Endothelial cell (in vitro differentiated cells): ENCODE measurements at regions not wholly inside any gene's neighbourhood (a gene's known extent, or its start where the extent isn't known, plus 50 kb on each side); places are given as distances from the start of the nearest gene placed in this dataset.

ENCODE experiments used
- DNase-seq: peaks from one replicate; pipeline ENCODE4 v3.0.0; 2021; ENCODE audit warnings: low spot score
- H3K27ac Mint-ChIP-seq: one replicate; pipeline ENCODE4 v1.8.0; 2021; ENCODE audit warnings: mixed read lengths, inconsistent platforms; ENCODE audit not compliant: unreplicated experiment
- H3K27me3 Mint-ChIP-seq: one replicate; pipeline ENCODE4 v1.8.0; 2021; ENCODE audit warnings: mild to moderate bottlenecking, moderate library complexity, mixed read lengths, inconsistent platforms; ENCODE audit not compliant: unreplicated experiment
- H3K36me3 Mint-ChIP-seq: one replicate; pipeline ENCODE4 v1.8.0; 2021; ENCODE audit warnings: mild to moderate bottlenecking, low read depth, mixed read lengths, inconsistent platforms; ENCODE audit not compliant: unreplicated experiment
- H3K4me1 Mint-ChIP-seq: one replicate; pipeline ENCODE4 v1.8.0; 2021; ENCODE audit warnings: mild to moderate bottlenecking, mixed read lengths, inconsistent platforms; ENCODE audit not compliant: unreplicated experiment
- H3K4me3 Mint-ChIP-seq: one replicate; pipeline ENCODE4 v1.8.0; 2021; ENCODE audit warnings: mild to moderate bottlenecking, mixed read lengths, inconsistent platforms; ENCODE audit not compliant: unreplicated experiment
- H3K9me3 Mint-ChIP-seq: one replicate; pipeline ENCODE4 v1.8.0; 2021; ENCODE audit warnings: mixed read lengths, inconsistent platforms; ENCODE audit not compliant: unreplicated experiment
- CTCF ChIP-seq: fragments of 200-600 bp; sonication (generic); IDR thresholded peaks from one replicate; pipeline ENCODE4 v1.5.0; 2021; ENCODE audit warnings: antibody characterized with exemption; ENCODE audit not compliant: unreplicated experiment

- no peaks in the 10 kb centered on the region for H3K36me3 Mint-ChIP-seq
- H3K27ac Mint-ChIP-seq = no peak overlapping the region
- no peak for TF ChIP-seq CTCF
- DNase-seq = peak; percentile 4
- no peaks in the 10 kb centered on the region for H3K9me3 Mint-ChIP-seq
- peaks cover 3% of the 10 kb centered on the region for H3K27me3 Mint-ChIP-seq
- H3K4me3 Mint-ChIP-seq = peak overlapping the region; percentile 37
- H3K4me1 Mint-ChIP-seq = no peaks in the 10 kb centered on the region
Observed at GRCh38 chr13:22696433-22696832, 484.3 kb upstream of the SGCG start.

GRCh38 chr13:22698467-22698866 lies 482.3 kb upstream of the SGCG start:
- no peak overlapping the region for H3K4me3 Mint-ChIP-seq
- no peaks in the 10 kb centered on the region for H3K4me1 Mint-ChIP-seq
- peaks cover 3% of the 10 kb centered on the region for H3K27me3 Mint-ChIP-seq
- no peaks in the 10 kb centered on the region for H3K36me3 Mint-ChIP-seq
- DNase-seq = no peak
- TF ChIP-seq CTCF = no peak
- no peaks in the 10 kb centered on the region for H3K9me3 Mint-ChIP-seq
- H3K27ac Mint-ChIP-seq = no peak overlapping the region

GRCh38 chr13:22700246-22700887 lies 480.4 kb upstream of the SGCG start:
- Mint-ChIP-seq H3K9me3 (no peaks in the 10 kb centered on the region), H3K4me1 (no peaks in the 10 kb centered on the region), H3K4me3 (no peak overlapping the region), H3K27me3 (no peaks in the 10 kb centered on the region), H3K36me3 (no peaks in the 10 kb centered on the region), H3K27ac (no peak overlapping the region)
- no peak for TF ChIP-seq CTCF
- no peak for DNase-seq

GRCh38 chr13:22703601-22704209 lies 477.1 kb upstream of the SGCG start:
- Mint-ChIP-seq H3K27me3 (peaks cover 2% of the 10 kb centered on the region), H3K27ac (no peak overlapping the region), H3K4me1 (no peaks in the 10 kb centered on the region), H3K9me3 (no peaks in the 10 kb centered on the region), H3K4me3 (no peak overlapping the region), H3K36me3 (no peaks in the 10 kb centered on the region)
- DNase-seq = no peak
- no peak for TF ChIP-seq CTCF

- no peak overlapping the region for H3K4me3 Mint-ChIP-seq
- TF ChIP-seq CTCF = no peak
- H3K9me3 Mint-ChIP-seq = no peaks in the 10 kb centered on the region
- no peaks in the 10 kb centered on the region for H3K36me3 Mint-ChIP-seq
- H3K27me3 Mint-ChIP-seq = peaks cover 2% of the 10 kb centered on the region
- no peak overlapping the region for H3K27ac Mint-ChIP-seq
- H3K4me1 Mint-ChIP-seq = no peaks in the 10 kb centered on the region
- DNase-seq = no peak
Observed at GRCh38 chr13:22707946-22708345, 472.8 kb upstream of the SGCG start.
